H9 (cell line): ENCODE measurements at regions not wholly inside any gene's neighbourhood (a gene's known extent, or its start where the extent isn't known, plus 50 kb on each side); places are given as distances from the start of the nearest gene placed in this dataset.
"Not testable (repeated sequence)": the region's sequence is repeated elsewhere in the genome, so short reads cannot be mapped to it uniquely, and the experiment has no call there.

Source experiments
- DNase-seq: peaks from one replicate; pipeline ENCODE4 v3.0.0-alpha.2; 2017
- H2AFZ ChIP-seq: one replicate; pipeline ENCODE4 v1.6.1; 2013; ENCODE audit warnings: mild to moderate bottlenecking, low read length, control low read depth, moderate library complexity
- H2AK5ac ChIP-seq: 2 replicates; pipeline ENCODE4 v1.6.1; 2013; ENCODE audit warnings: low read length, control low read depth, mixed read lengths; ENCODE audit not compliant: insufficient read length
- H2BK120ac ChIP-seq: one replicate; pipeline ENCODE4 v1.6.1; 2013; ENCODE audit warnings: low read depth, mild to moderate bottlenecking, low read length, control low read depth, inconsistent platforms; ENCODE audit not compliant: poor library complexity, severe bottlenecking
- H2BK12ac ChIP-seq: 2 replicates; pipeline ENCODE4 v1.6.1; 2013; ENCODE audit warnings: low read length, control low read depth, mixed read lengths, low read depth; ENCODE audit not compliant: insufficient read length
- H2BK15ac ChIP-seq: 2 replicates; pipeline ENCODE4 v1.6.1; 2013; ENCODE audit warnings: low read depth, low read length, control low read depth
- H2BK20ac ChIP-seq: one replicate; pipeline ENCODE4 v1.6.1; 2013; ENCODE audit warnings: low read depth, mild to moderate bottlenecking, low read length, control low read depth, inconsistent platforms; ENCODE audit not compliant: poor library complexity, severe bottlenecking
- H2BK5ac ChIP-seq: 2 replicates; pipeline ENCODE4 v1.6.1; 2013; ENCODE audit warnings: low read length, control low read depth, mixed read lengths; ENCODE audit not compliant: insufficient read length
- H3K14ac ChIP-seq: 2 replicates; pipeline ENCODE4 v1.6.1; 2013; ENCODE audit warnings: low read length, control low read depth; ENCODE audit not compliant: insufficient read depth
- H3K18ac ChIP-seq: 2 replicates; pipeline ENCODE4 v1.6.1; 2013; ENCODE audit warnings: low read depth, mild to moderate bottlenecking, mixed read lengths, low read length, control low read depth; ENCODE audit not compliant: insufficient read length
- H3K23ac ChIP-seq: 2 replicates; pipeline ENCODE4 v1.6.1; 2013; ENCODE audit warnings: low read length, control low read depth, mixed read lengths, low read depth; ENCODE audit not compliant: insufficient read length
- H3K23me2 ChIP-seq: 2 replicates; pipeline ENCODE4 v1.6.1; 2013; ENCODE audit warnings: low read depth, mild to moderate bottlenecking, mixed read lengths, low read length, control low read depth; ENCODE audit not compliant: insufficient read length, poor library complexity, severe bottlenecking
- H3K27ac ChIP-seq: 2 replicates; pipeline ENCODE4 v1.5.1; 2013; ENCODE audit warnings: low read length, control low read depth, mixed read lengths, low read depth; ENCODE audit not compliant: insufficient read length
- H3K27me3 ChIP-seq: 2 replicates; pipeline ENCODE4 v1.6.1; 2013; ENCODE audit warnings: low read length, control low read depth, inconsistent platforms; ENCODE audit not compliant: insufficient read depth
- H3K4ac ChIP-seq: 2 replicates; pipeline ENCODE4 v1.6.1; 2013; ENCODE audit warnings: low read depth, mild to moderate bottlenecking, control low read depth, inconsistent platforms, low read length, moderate library complexity
- H3K4me1 ChIP-seq: 2 replicates; pipeline ENCODE4 v1.6.1; 2013; ENCODE audit warnings: low read length, control low read depth, inconsistent platforms; ENCODE audit not compliant: insufficient read depth
- H3K4me2 ChIP-seq: 2 replicates; pipeline ENCODE4 v1.6.1; 2013; ENCODE audit warnings: low read length, control low read depth, mixed read lengths; ENCODE audit not compliant: insufficient read length, insufficient read depth
- H3K56ac ChIP-seq: 2 replicates; pipeline ENCODE4 v1.6.1; 2013; ENCODE audit warnings: low read depth, mild to moderate bottlenecking, mixed read lengths, low read length, control low read depth; ENCODE audit not compliant: insufficient read length
- H3K79me1 ChIP-seq: 2 replicates; pipeline ENCODE4 v1.6.1; 2013; ENCODE audit warnings: low read depth, mild to moderate bottlenecking, moderate library complexity, low read length, control low read depth, inconsistent platforms; ENCODE audit not compliant: insufficient read depth, poor library complexity, severe bottlenecking
- H3K79me2 ChIP-seq: 2 replicates; pipeline ENCODE4 v1.6.1; 2013; ENCODE audit warnings: low read length, control low read depth, inconsistent platforms; ENCODE audit not compliant: insufficient read depth
- H3K9ac ChIP-seq: 2 replicates; pipeline ENCODE4 v1.6.1; 2013; ENCODE audit warnings: low read length, control low read depth, mixed read lengths; ENCODE audit not compliant: insufficient read length; ENCODE audit errors: extremely low read depth
- H3K9me3 ChIP-seq: one replicate; pipeline ENCODE4 v1.6.1; 2013; ENCODE audit warnings: low read depth, low read length, inconsistent platforms; ENCODE audit not compliant: control insufficient read depth
- H3T11ph ChIP-seq: one replicate; pipeline ENCODE4 v1.6.1; 2013; ENCODE audit warnings: mild to moderate bottlenecking, low read length, control low read depth, inconsistent platforms
- H4K20me1 ChIP-seq: one replicate; pipeline ENCODE4 v1.6.1; 2013; ENCODE audit not compliant: control insufficient read depth, insufficient read length, insufficient read depth
- H4K5ac ChIP-seq: 2 replicates; pipeline ENCODE4 v1.6.1; 2013; ENCODE audit warnings: low read depth, mild to moderate bottlenecking, mixed read lengths, low read length, control low read depth; ENCODE audit not compliant: insufficient read length
- H4K8ac ChIP-seq: replicated peaks from 2 replicates; pipeline ENCODE4 v1.6.1; 2013; ENCODE audit warnings: low read length, control low read depth, mixed read lengths, low read depth; ENCODE audit not compliant: insufficient read length
- H4K91ac ChIP-seq: 2 replicates; pipeline ENCODE4 v1.6.1; 2013; ENCODE audit warnings: low read depth, mild to moderate bottlenecking, moderate library complexity, mixed read lengths, low read length, control low read depth; ENCODE audit not compliant: insufficient read length
- H3K27ac Mint-ChIP-seq, 3 experiments: 2 replicates in 2 of 3; 3 replicates in 1 of 3; pipeline ENCODE4 v1.8.0; 2020 to 2021; ENCODE audit warnings: mixed read lengths in 3 of 3, mild to moderate bottlenecking in 1 of 3, moderate library complexity in 1 of 3
- H3K27me3 Mint-ChIP-seq: 2 replicates; pipeline ENCODE4 v1.8.0; 2021; ENCODE audit warnings: low read depth, mild to moderate bottlenecking, moderate library complexity, mixed read lengths
- H3K36me3 Mint-ChIP-seq, 3 experiments: 2 replicates in 2 of 3; 3 replicates in 1 of 3; pipeline ENCODE4 v1.8.0; 2020 to 2021; ENCODE audit warnings: low read depth in 3 of 3, mixed read lengths in 3 of 3; ENCODE audit not compliant: insufficient read depth in 1 of 3
- H3K4me1 Mint-ChIP-seq, 2 experiments: 2 replicates each; pipeline ENCODE4 v1.8.0; 2020; ENCODE audit warnings: mixed read lengths in 2 of 2
- H3K4me3 Mint-ChIP-seq, 2 experiments: 2 replicates in 1 of 2; 3 replicates in 1 of 2; pipeline ENCODE4 v1.8.0; 2020 to 2021; ENCODE audit warnings: mild to moderate bottlenecking in 2 of 2, mixed read lengths in 2 of 2, moderate library complexity in 1 of 2
- H3K9me3 Mint-ChIP-seq, 2 experiments: 2 replicates in 1 of 2; 3 replicates in 1 of 2; pipeline ENCODE4 v1.8.0; 2020; ENCODE audit warnings: mild to moderate bottlenecking in 2 of 2, mixed read lengths in 2 of 2, moderate library complexity in 1 of 2
- WGBS: extraction: QIAGEN DNeasy Blood & Tissue Kit; methylation state at CpG from one replicate; pipeline ENCODE4 v1.1.7; 2013; ENCODE audit warnings: missing lambda C conversion rate, low lambda C conversion rate, mixed read lengths; ENCODE audit not compliant: insufficient read length; ENCODE audit errors: extremely low coverage; 5-methylcytosine and 5-hydroxymethylcytosine counted together
- TF ChIP-seq, protein P1 (sequence below): fragments of 200-600 bp; sonication (generic); conservative IDR thresholded peaks from 3 replicates; pipeline ENCODE4 v1.8.0; 2021; ENCODE audit warnings: antibody characterized with exemption, mild to moderate bottlenecking

DNA sequence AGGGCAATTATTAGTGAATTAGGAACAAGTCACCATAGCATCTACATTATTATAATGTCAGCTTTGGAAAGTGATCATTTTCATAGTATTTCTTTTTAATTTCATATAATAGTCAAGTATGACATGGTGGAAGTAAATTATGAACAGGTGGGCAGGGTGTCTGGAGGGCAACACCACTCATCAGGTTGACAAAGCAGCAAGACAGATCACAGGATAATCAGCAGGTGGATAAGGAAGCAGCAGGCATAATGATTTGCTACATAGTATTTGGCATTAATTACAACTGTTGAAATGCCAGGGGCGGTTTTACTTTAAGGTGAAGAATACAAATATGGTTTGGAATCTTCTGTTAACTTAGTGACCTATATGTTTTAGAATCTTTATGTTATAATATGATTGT is 1342.2 kb downstream of the PLA2G4A start:
- Histone ChIP-seq H3K4ac (no peak overlapping the region), H3T11ph (no peak overlapping the region), H2BK12ac (no peak overlapping the region), H3K4me1 (no peaks in the 10 kb centered on the region), H2BK5ac (no peak overlapping the region), H3K9me3 (no peaks in the 10 kb centered on the region), H3K23me2 (no peaks in the 10 kb centered on the region), H2BK120ac (no peak overlapping the region), H3K18ac (no peak overlapping the region), H3K56ac (no peak overlapping the region), H3K79me2 (no peaks in the 10 kb centered on the region), H3K79me1 (no peaks in the 10 kb centered on the region), H3K27ac (no peak overlapping the region), H2AK5ac (no peak overlapping the region), H4K20me1 (no peaks in the 10 kb centered on the region), H3K14ac (no peak overlapping the region), H4K5ac (no peak overlapping the region), H2BK20ac (no peak overlapping the region), H2BK15ac (no peak overlapping the region), H3K9ac (no peak overlapping the region), H4K8ac (no peak overlapping the region), H3K4me2 (no peak overlapping the region), H4K91ac (no peak overlapping the region), H3K27me3 (no peaks in the 10 kb centered on the region), H2AFZ (no peak overlapping the region), H3K23ac (no peak overlapping the region)
- Mint-ChIP-seq H3K4me3 (no peak overlapping the region), H3K27me3 (no peaks in the 10 kb centered on the region), H3K36me3 (no peaks in the 10 kb centered on the region), H3K27ac (no peak overlapping the region), H3K9me3 (no peaks in the 10 kb centered on the region), H3K4me1 (no peaks in the 10 kb centered on the region)
- no CpG with 5 or more reads among the region's 1 CpG for WGBS
- no peak for DNase-seq
- TF ChIP-seq, protein P1, sequence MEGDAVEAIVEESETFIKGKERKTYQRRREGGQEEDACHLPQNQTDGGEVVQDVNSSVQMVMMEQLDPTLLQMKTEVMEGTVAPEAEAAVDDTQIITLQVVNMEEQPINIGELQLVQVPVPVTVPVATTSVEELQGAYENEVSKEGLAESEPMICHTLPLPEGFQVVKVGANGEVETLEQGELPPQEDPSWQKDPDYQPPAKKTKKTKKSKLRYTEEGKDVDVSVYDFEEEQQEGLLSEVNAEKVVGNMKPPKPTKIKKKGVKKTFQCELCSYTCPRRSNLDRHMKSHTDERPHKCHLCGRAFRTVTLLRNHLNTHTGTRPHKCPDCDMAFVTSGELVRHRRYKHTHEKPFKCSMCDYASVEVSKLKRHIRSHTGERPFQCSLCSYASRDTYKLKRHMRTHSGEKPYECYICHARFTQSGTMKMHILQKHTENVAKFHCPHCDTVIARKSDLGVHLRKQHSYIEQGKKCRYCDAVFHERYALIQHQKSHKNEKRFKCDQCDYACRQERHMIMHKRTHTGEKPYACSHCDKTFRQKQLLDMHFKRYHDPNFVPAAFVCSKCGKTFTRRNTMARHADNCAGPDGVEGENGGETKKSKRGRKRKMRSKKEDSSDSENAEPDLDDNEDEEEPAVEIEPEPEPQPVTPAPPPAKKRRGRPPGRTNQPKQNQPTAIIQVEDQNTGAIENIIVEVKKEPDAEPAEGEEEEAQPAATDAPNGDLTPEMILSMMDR = no peak

DNA sequence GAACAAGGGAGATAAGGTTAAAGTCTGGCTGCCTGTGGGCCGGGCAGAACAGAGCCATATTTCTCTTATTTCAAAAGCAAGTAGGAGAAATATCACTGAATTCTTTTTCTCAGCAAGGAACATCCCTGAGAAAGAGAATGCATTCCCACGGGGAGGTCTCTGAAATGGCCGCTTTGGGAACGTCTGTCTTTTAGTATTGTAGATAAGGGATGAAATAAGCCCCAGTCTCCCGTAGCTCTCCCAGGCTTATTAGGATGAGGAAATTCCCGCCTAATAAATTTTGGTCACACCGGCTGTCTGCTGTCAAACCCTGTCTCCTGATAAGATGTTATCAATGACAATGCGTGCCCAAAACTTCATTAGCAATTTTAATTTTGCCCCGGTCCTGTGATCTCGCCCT is 1353.3 kb downstream of the PLA2G4A start:
- WGBS = no CpG with 5 or more reads among the region's 10 CpGs
- H2BK120ac ChIP-seq, H3K4ac ChIP-seq, H3K9ac ChIP-seq, H3K4me1 ChIP-seq, H4K5ac ChIP-seq, H2BK20ac ChIP-seq, H3K56ac ChIP-seq, H3K27me3 Mint-ChIP-seq, H3K79me2 ChIP-seq, H3K23ac ChIP-seq, H3K27ac ChIP-seq, H2AFZ ChIP-seq, H3K4me1 Mint-ChIP-seq, H2BK12ac ChIP-seq, H4K91ac ChIP-seq, H4K8ac ChIP-seq, H3T11ph ChIP-seq, H2AK5ac ChIP-seq, H3K14ac ChIP-seq, H3K18ac ChIP-seq, H3K4me3 Mint-ChIP-seq, H3K27ac Mint-ChIP-seq, DNase-seq, H3K27me3 ChIP-seq, H4K20me1 ChIP-seq, H3K4me2 ChIP-seq, H3K79me1 ChIP-seq, H3K23me2 ChIP-seq, H2BK5ac ChIP-seq, H3K9me3 ChIP-seq, H2BK15ac ChIP-seq: not testable (repeated sequence)
- H3K36me3 Mint-ChIP-seq = peaks cover 12 to 17% (median 13%) of the 10 kb centered on the region in 3 experiments
- peaks cover 23 to 29% of the 10 kb centered on the region in 2 experiments for H3K9me3 Mint-ChIP-seq
